K562 (cell line): ENCODE measurements at regions not wholly inside any gene's neighbourhood (a gene's known extent, or its start where the extent isn't known, plus 50 kb on each side); places are given as distances from the start of the nearest gene placed in this dataset.

ENCODE experiments used
- HIVEP1 ChIP-seq: fragments of 250-450 bp; sonication (Bioruptor Pico); IDR thresholded peaks from 2 replicates; pipeline ENCODE4 v1.4.0; 2020; ENCODE audit warnings: mild to moderate bottlenecking
- JUND ChIP-seq, 2 experiments: IDR thresholded peaks; 2 replicates in 1 of 2; 3 replicates in 1 of 2; pipeline ENCODE4 v1.6.1; 2011; ENCODE audit warnings: borderline replicate concordance in 2 of 2, low read depth in 2 of 2, low read length in 2 of 2, improper control_type of control experiment in 1 of 2, missing biosample characterization in 1 of 2, missing genetic modification characterization in 1 of 2, missing genetic modification reagents in 1 of 2
- MCM7 ChIP-seq, 2 experiments: fragments of 450-650 bp; IDR thresholded peaks; 2 replicates each; pipeline ENCODE4 v1.6.1; 2016 to 2018
- TEAD4 ChIP-seq, 2 experiments: sonication (generic) in 1 of 2; formaldehyde crosslinking in 1 of 2; IDR thresholded peaks; 2 replicates each; pipeline versions ENCODE4 v1.6.1 to v1.8.0; 2012 to 2022; ENCODE audit warnings: borderline replicate concordance in 1 of 2, inconsistent platforms in 1 of 2, low read length in 1 of 2, mild to moderate bottlenecking in 1 of 2, missing genetic modification reagents in 1 of 2
- YY1 ChIP-seq, 3 experiments: IDR thresholded peaks; 2 replicates each; pipeline ENCODE4 v1.6.1; 2011; ENCODE audit warnings: low read length in 2 of 3, mild to moderate bottlenecking in 2 of 3, moderate library complexity in 2 of 3, borderline replicate concordance in 1 of 3, control low read depth in 1 of 3, low read depth in 1 of 3; ENCODE audit not compliant: insufficient read depth in 3 of 3, insufficient replicate concordance in 2 of 3, control insufficient read depth in 1 of 3, insufficient read length in 1 of 3; ENCODE audit errors: extremely low read depth in 1 of 3
- ZNF224 ChIP-seq: sonication (generic); formaldehyde crosslinking; IDR thresholded peaks from 2 replicates; pipeline ENCODE4 v1.8.0; 2022; ENCODE audit warnings: mild to moderate bottlenecking, missing genetic modification reagents
- ZNF583 ChIP-seq: fragments of 250-450 bp; sonication (Bioruptor Pico); IDR thresholded peaks from 2 replicates; pipeline ENCODE4 v1.4.0; 2020
- TF ChIP-seq, protein P1 (sequence below), 3 experiments: IDR thresholded peaks in 2 of 3; conservative IDR thresholded peaks in 1 of 3; 2 replicates each; pipeline ENCODE4 v1.5.1; 2011 to 2012; ENCODE audit warnings: low read length in 3 of 3, mild to moderate bottlenecking in 3 of 3, control low read depth in 2 of 3, improper control_type of control experiment in 1 of 3, inconsistent platforms in 1 of 3, low read depth in 1 of 3, mixed read lengths in 1 of 3, moderate library complexity in 1 of 3; ENCODE audit not compliant: insufficient read depth in 2 of 3

GRCh38 chr18:68520406-68521075, 194.4 kb downstream of the TMX3 start:
- no peak for TF ChIP-seq JUND (IDR thresholded peaks at IDR 0.05; ENCODE audit: borderline replicate concordance, low read depth, low read length)
- no peak for TF ChIP-seq JUND (tag; IDR thresholded peaks at IDR 0.05; ENCODE audit: borderline replicate concordance, low read depth, low read length)
- no peak for TF ChIP-seq TEAD4 (IDR thresholded peaks at IDR 0.05; ENCODE audit: low read length)
- no peak for TF ChIP-seq TEAD4 (CRISPR knock-in tag; IDR thresholded peaks at IDR 0.05; ENCODE audit: borderline replicate concordance)
- no peak for TF ChIP-seq ZNF224 (CRISPR knock-in tag)
- TF ChIP-seq, protein P1, sequence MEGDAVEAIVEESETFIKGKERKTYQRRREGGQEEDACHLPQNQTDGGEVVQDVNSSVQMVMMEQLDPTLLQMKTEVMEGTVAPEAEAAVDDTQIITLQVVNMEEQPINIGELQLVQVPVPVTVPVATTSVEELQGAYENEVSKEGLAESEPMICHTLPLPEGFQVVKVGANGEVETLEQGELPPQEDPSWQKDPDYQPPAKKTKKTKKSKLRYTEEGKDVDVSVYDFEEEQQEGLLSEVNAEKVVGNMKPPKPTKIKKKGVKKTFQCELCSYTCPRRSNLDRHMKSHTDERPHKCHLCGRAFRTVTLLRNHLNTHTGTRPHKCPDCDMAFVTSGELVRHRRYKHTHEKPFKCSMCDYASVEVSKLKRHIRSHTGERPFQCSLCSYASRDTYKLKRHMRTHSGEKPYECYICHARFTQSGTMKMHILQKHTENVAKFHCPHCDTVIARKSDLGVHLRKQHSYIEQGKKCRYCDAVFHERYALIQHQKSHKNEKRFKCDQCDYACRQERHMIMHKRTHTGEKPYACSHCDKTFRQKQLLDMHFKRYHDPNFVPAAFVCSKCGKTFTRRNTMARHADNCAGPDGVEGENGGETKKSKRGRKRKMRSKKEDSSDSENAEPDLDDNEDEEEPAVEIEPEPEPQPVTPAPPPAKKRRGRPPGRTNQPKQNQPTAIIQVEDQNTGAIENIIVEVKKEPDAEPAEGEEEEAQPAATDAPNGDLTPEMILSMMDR (IDR thresholded peaks at IDR 0.05 in 2 of 3, conservative IDR thresholded peaks at IDR 0.05 in 1 of 3; ENCODE audit: insufficient read depth in 2 of 3, low read depth in 1 of 3, low read length in 3 of 3) = no peak
- no peak for TF ChIP-seq YY1 (IDR thresholded peaks at IDR 0.05; ENCODE audit: borderline replicate concordance in 1 of 3, control insufficient read depth in 1 of 3, extremely low read depth in 1 of 3, insufficient read depth in 3 of 3, insufficient read length in 1 of 3, insufficient replicate concordance in 2 of 3, low read depth in 1 of 3, low read length in 2 of 3)
- no peak for TF ChIP-seq ZNF583 (CRISPR knock-in tag)
- TF ChIP-seq MCM7 (IDR thresholded peaks at IDR 0.05) = no peak
- no peak for TF ChIP-seq HIVEP1 (CRISPR knock-in tag)
